Loucy (cell line): ENCODE measurements at regions not wholly inside any gene's neighbourhood (a gene's known extent, or its start where the extent isn't known, plus 50 kb on each side); places are given as distances from the start of the nearest gene placed in this dataset.

Experiments
- H2AFZ ChIP-seq: fragments of 200-600 bp; sonication (generic); 2 replicates; pipeline ENCODE4 v1.6.0; 2016; ENCODE audit warnings: antibody characterized with exemption, mild to moderate bottlenecking, low read length, moderate library complexity
- H3F3A ChIP-seq: fragments of 200-600 bp; 2 replicates; pipeline ENCODE4 v1.6.0; 2016; ENCODE audit warnings: antibody characterized with exemption, low read depth, mild to moderate bottlenecking
- H3K27me3 ChIP-seq: fragments of 200-600 bp; sonication (generic); 2 replicates; pipeline ENCODE4 v1.6.1; 2014; ENCODE audit warnings: low read length, mild to moderate bottlenecking; ENCODE audit not compliant: insufficient read depth, poor library complexity, severe bottlenecking
- H3K36me3 ChIP-seq: fragments of 200-600 bp; sonication (generic); 2 replicates; pipeline ENCODE4 v1.6.1; 2016; ENCODE audit warnings: low read length; ENCODE audit not compliant: insufficient read depth
- H3K4me1 ChIP-seq: fragments of 200-600 bp; sonication (generic); 2 replicates; pipeline ENCODE4 v1.5.1; 2014; ENCODE audit warnings: low read length, mild to moderate bottlenecking; ENCODE audit not compliant: insufficient read depth, poor library complexity, severe bottlenecking
- H3K4me2 ChIP-seq: fragments of 200-600 bp; sonication (generic); 2 replicates; pipeline ENCODE4 v1.6.0; 2014; ENCODE audit warnings: antibody characterized with exemption, low read length, low read depth, mild to moderate bottlenecking; ENCODE audit not compliant: poor library complexity, severe bottlenecking
- H3K4me3 ChIP-seq: fragments of 200-600 bp; sonication (generic); 2 replicates; pipeline ENCODE4 v1.5.1; 2014; ENCODE audit warnings: low read length, mild to moderate bottlenecking, mixed read lengths; ENCODE audit not compliant: poor library complexity, severe bottlenecking
- H3K79me2 ChIP-seq: fragments of 200-600 bp; sonication (generic); 2 replicates; pipeline ENCODE4 v1.6.1; 2014; ENCODE audit warnings: low read length; ENCODE audit not compliant: insufficient read depth
- H3K9ac ChIP-seq: fragments of 200-600 bp; sonication (generic); 2 replicates; pipeline ENCODE4 v1.6.0; 2014; ENCODE audit warnings: mild to moderate bottlenecking, low read depth, low read length, moderate library complexity; ENCODE audit not compliant: poor library complexity, severe bottlenecking
- H3K9me2 ChIP-seq: fragments of 200-600 bp; sonication (generic); replicated peaks from 2 replicates; pipeline ENCODE4 v1.6.1; 2016; ENCODE audit warnings: low read depth, low read length, mixed read lengths
- H3K9me3 ChIP-seq: fragments of 200-600 bp; sonication (generic); 2 replicates; pipeline ENCODE4 v1.6.1; 2014; ENCODE audit warnings: mild to moderate bottlenecking, antibody characterized with exemption, low read length, low read depth; ENCODE audit not compliant: insufficient read depth
- H4K20me1 ChIP-seq: fragments of 200-600 bp; sonication (generic); 2 replicates; pipeline ENCODE4 v1.6.0; 2014; ENCODE audit warnings: antibody characterized with exemption, low read length, mild to moderate bottlenecking; ENCODE audit not compliant: insufficient read depth, poor library complexity, severe bottlenecking
- EZH2phosphoT487 ChIP-seq: fragments of 200-600 bp; IDR thresholded peaks from 2 replicates; pipeline ENCODE4 v1.6.1; 2018; ENCODE audit warnings: antibody characterized with exemption, mild to moderate bottlenecking, moderate library complexity, borderline replicate concordance
- TF ChIP-seq, protein P1 (sequence below): fragments of 200-600 bp; sonication (generic); conservative IDR thresholded peaks from 2 replicates; pipeline ENCODE4 v1.5.1; 2014; ENCODE audit warnings: mild to moderate bottlenecking, antibody characterized with exemption, low read length

DNA sequence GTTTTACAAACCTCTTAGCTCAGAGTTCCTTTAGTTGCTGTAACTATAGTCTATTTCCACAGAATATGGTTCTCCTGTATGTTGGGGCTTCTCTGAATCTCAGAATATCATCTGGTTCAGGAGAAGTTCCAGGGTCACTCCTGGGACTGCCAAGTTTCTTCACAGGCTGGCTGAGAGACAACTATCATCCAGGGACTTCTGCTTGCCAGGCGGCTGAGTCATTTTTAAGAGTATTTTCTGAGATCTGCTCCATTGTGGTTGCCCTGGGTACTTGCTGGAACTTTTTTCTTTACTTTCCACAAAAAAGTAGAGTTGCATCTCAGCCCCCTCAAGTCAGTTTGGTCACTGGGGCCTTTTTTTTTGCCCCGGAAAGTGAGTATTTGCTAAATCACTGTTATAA is 566.5 kb downstream of the LRRC70 start:
- Histone ChIP-seq H3K36me3 (no peaks in the 10 kb centered on the region), H3K79me2 (no peaks in the 10 kb centered on the region), H3K27me3 (no peaks in the 10 kb centered on the region), H3K4me2 (no peak overlapping the region), H3K4me1 (no peaks in the 10 kb centered on the region), H4K20me1 (no peaks in the 10 kb centered on the region), H2AFZ (no peak overlapping the region), H3K4me3 (no peak overlapping the region), H3K9ac (no peak overlapping the region), H3K9me3 (no peaks in the 10 kb centered on the region), H3F3A (no peaks in the 10 kb centered on the region), H3K9me2 (no peaks in the 10 kb centered on the region)
- TF ChIP-seq, protein P1, sequence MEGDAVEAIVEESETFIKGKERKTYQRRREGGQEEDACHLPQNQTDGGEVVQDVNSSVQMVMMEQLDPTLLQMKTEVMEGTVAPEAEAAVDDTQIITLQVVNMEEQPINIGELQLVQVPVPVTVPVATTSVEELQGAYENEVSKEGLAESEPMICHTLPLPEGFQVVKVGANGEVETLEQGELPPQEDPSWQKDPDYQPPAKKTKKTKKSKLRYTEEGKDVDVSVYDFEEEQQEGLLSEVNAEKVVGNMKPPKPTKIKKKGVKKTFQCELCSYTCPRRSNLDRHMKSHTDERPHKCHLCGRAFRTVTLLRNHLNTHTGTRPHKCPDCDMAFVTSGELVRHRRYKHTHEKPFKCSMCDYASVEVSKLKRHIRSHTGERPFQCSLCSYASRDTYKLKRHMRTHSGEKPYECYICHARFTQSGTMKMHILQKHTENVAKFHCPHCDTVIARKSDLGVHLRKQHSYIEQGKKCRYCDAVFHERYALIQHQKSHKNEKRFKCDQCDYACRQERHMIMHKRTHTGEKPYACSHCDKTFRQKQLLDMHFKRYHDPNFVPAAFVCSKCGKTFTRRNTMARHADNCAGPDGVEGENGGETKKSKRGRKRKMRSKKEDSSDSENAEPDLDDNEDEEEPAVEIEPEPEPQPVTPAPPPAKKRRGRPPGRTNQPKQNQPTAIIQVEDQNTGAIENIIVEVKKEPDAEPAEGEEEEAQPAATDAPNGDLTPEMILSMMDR: no peak

DNA sequence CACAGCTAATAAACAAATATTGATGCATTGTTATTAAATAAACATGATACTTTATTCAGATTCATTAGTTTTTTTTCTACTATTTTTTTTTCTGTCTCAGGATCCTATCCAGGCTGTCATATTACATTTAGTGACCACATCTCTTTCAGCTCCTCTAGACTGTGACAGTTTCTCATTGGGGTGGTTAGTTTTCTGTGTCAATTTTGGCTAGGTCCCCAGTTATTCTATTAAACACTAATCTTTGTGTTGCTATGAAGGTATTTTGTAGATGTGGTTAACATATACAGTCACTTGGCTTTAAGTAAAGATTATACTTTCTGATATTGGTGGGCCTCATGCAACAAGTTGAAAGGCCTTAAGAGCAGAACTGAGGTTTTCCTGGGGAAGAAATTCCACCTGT is 563.0 kb downstream of the LRRC70 start:
- H3K4me2 ChIP-seq: no peak overlapping the region
- H3K9ac ChIP-seq: no peak overlapping the region
- H3K4me1 ChIP-seq: no peaks in the 10 kb centered on the region
- no peak overlapping the region for H2AFZ ChIP-seq
- H3K9me2 ChIP-seq: no peaks in the 10 kb centered on the region
- H3K4me3 ChIP-seq: no peak overlapping the region
- H3K9me3 ChIP-seq: no peaks in the 10 kb centered on the region
- TF ChIP-seq, protein P1: no peak
- TF ChIP-seq EZH2phosphoT487: no peak
- H3K36me3 ChIP-seq: no peaks in the 10 kb centered on the region
- no peaks in the 10 kb centered on the region for H3K27me3 ChIP-seq
- no peaks in the 10 kb centered on the region for H4K20me1 ChIP-seq
- no peaks in the 10 kb centered on the region for H3K79me2 ChIP-seq
- no peaks in the 10 kb centered on the region for H3F3A ChIP-seq

DNA sequence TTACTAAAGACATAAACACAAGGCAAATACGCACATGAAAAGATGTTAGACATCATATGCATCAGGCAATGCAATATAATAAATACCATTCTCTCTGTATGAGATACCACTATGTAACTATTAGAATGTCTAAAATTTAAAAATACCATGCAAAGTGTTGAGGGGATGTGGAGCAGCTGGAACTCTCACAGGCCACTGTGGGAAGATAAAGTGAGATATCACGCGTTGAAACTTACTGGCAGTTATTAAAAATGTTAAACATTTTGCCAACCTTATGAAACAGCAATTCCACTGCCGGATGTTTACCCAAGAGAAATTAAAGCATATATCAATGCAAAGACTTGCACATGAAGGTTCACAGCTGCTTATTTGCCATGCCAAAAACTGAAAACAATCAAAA is 556.7 kb downstream of the LRRC70 start:
- Histone ChIP-seq H3K9me2 (no peaks in the 10 kb centered on the region), H3K4me3 (no peak overlapping the region), H3F3A (no peaks in the 10 kb centered on the region), H3K79me2 (no peaks in the 10 kb centered on the region), H3K9ac (no peak overlapping the region), H3K9me3 (no peaks in the 10 kb centered on the region), H3K36me3 (no peaks in the 10 kb centered on the region), H3K27me3 (no peaks in the 10 kb centered on the region), H4K20me1 (no peaks in the 10 kb centered on the region), H3K4me1 (no peaks in the 10 kb centered on the region), H2AFZ (no peak overlapping the region), H3K4me2 (no peak overlapping the region)
- TF ChIP-seq, protein P1: no peak
- TF ChIP-seq EZH2phosphoT487: no peak
